Endothelial cell of umbilical vein (primary cell): ENCODE measurements at regions not wholly inside any gene's neighbourhood (a gene's known extent, or its start where the extent isn't known, plus 50 kb on each side); places are given as distances from the start of the nearest gene placed in this dataset.

Source experiments
- BruUV-seq: library from RNA; stranded (reverse); fragments of 400-500 nt; replicated peaks from 2 replicates; lab custom pipeline; 2021; lab: Mats Ljungman, UMichigan
- CTCF ChIA-PET: fragments of 300-600, 350-600 bp; sonication (Branson Sonifier 250); formaldehyde crosslinking; loops from one replicate; lab custom pipeline; 2021; ENCODE audit warnings: antibody characterized with exemption, inconsistent platforms; lab: Charles Lee
- POLR2A ChIA-PET: fragments of 300-600, 350-600 bp; sonication (Branson Sonifier 250); formaldehyde crosslinking; loops from one replicate; lab custom pipeline; 2021; ENCODE audit warnings: antibody characterized with exemption, inconsistent platforms; lab: Charles Lee
- DNase-seq: peaks from one replicate; pipeline ENCODE4 v3.0.0-alpha.2; 2011; ENCODE audit warnings: low read depth, low spot score
- FAIRE-seq: peaks from 2 replicates; lab custom pipeline; 2011; peaks lifted over from hg19 to GRCh38; lab: Jason Lieb, UNC
- H2AFZ ChIP-seq: 2 replicates; pipeline ENCODE4 v1.6.0; 2012; ENCODE audit warnings: low read depth, low read length, control low read depth, inconsistent platforms
- H3K27ac ChIP-seq: 2 replicates; pipeline ENCODE4 v1.5.1; 2011; ENCODE audit warnings: low read depth, mild to moderate bottlenecking, control low read depth, low read length, moderate library complexity; ENCODE audit not compliant: insufficient read depth
- H3K27me3 ChIP-seq, 2 experiments: 2 replicates each; pipeline versions ENCODE4 v1.6.0 to v1.6.1; 2011; ENCODE audit warnings: low read length in 2 of 2, mixed read lengths in 1 of 2; ENCODE audit not compliant: control insufficient read depth in 2 of 2, insufficient read depth in 2 of 2
- H3K36me3 ChIP-seq, 2 experiments: 2 replicates in 1 of 2; 3 replicates in 1 of 2; pipeline ENCODE4 v1.5.1; 2011; ENCODE audit warnings: low read length in 2 of 2, mild to moderate bottlenecking in 1 of 2, moderate library complexity in 1 of 2; ENCODE audit not compliant: control insufficient read depth in 2 of 2, insufficient read depth in 2 of 2; ENCODE audit errors: extremely low read depth in 1 of 2
- H3K4me1 ChIP-seq: 3 replicates; pipeline ENCODE4 v1.5.1; 2011; ENCODE audit warnings: mild to moderate bottlenecking, low read length; ENCODE audit not compliant: control insufficient read depth, insufficient read depth; ENCODE audit errors: extremely low read depth
- H3K4me2 ChIP-seq: 2 replicates; pipeline ENCODE4 v1.6.1; 2011; ENCODE audit warnings: low read length, control low read depth, mixed read lengths; ENCODE audit not compliant: insufficient read depth
- H3K4me3 ChIP-seq, 3 experiments: fragments of 200-600 bp in 1 of 3; sonication (generic), shearing (Covaris generic) in 1 of 3; replicated peaks in 1 of 3; 2 replicates each; pipeline ENCODE4 v1.5.1; 2011 to 2016; ENCODE audit warnings: control low read depth in 3 of 3, low read length in 3 of 3, mild to moderate bottlenecking in 2 of 3, inconsistent platforms in 1 of 3, low read depth in 1 of 3, moderate library complexity in 1 of 3; ENCODE audit not compliant: insufficient read depth in 1 of 3
- H3K79me2 ChIP-seq: 2 replicates; pipeline ENCODE4 v1.6.0; 2012; ENCODE audit warnings: low read length, inconsistent platforms; ENCODE audit not compliant: control insufficient read depth, insufficient read depth
- H3K9ac ChIP-seq: replicated peaks from 2 replicates; pipeline ENCODE3; 2011; ENCODE audit warnings: low read length, control low read depth; ENCODE audit not compliant: insufficient read depth; ENCODE audit errors: extremely low read depth
- H3K9me1 ChIP-seq: replicated peaks from 3 replicates; pipeline ENCODE4 v1.6.0; 2011; ENCODE audit warnings: mild to moderate bottlenecking, low read length; ENCODE audit not compliant: control insufficient read depth, insufficient read depth; ENCODE audit errors: extremely low read depth
- H3K9me3 ChIP-seq: replicated peaks from 2 replicates; pipeline ENCODE4 v1.5.1; 2012; ENCODE audit warnings: low read length, inconsistent platforms; ENCODE audit not compliant: control insufficient read depth, insufficient read depth
- H4K20me1 ChIP-seq: replicated peaks from 2 replicates; pipeline ENCODE3; 2011; ENCODE audit warnings: mild to moderate bottlenecking, low read length; ENCODE audit not compliant: control insufficient read depth, insufficient read depth; ENCODE audit errors: extremely low read depth
- EZH2 ChIP-seq: IDR thresholded peaks from 2 replicates; pipeline ENCODE4 v1.6.1; 2012; ENCODE audit warnings: borderline replicate concordance, low read depth, mild to moderate bottlenecking, moderate library complexity, low read length, inconsistent platforms; ENCODE audit not compliant: severe bottlenecking
- FOS ChIP-seq: IDR thresholded peaks from 2 replicates; pipeline ENCODE4 v1.6.1; 2011; ENCODE audit warnings: mild to moderate bottlenecking, low read length, moderate library complexity, borderline replicate concordance; ENCODE audit not compliant: insufficient read depth
- GATA2 ChIP-seq: IDR thresholded peaks from 2 replicates; pipeline ENCODE4 v1.7.0; 2011; ENCODE audit warnings: low read depth, mild to moderate bottlenecking, moderate library complexity, mixed read lengths, low read length; ENCODE audit not compliant: insufficient read length, insufficient read depth
- JUN ChIP-seq: IDR thresholded peaks from 2 replicates; pipeline ENCODE4 v1.6.1; 2011; ENCODE audit warnings: borderline replicate concordance, low read depth; ENCODE audit not compliant: insufficient read length, insufficient read depth
- MYC ChIP-seq: IDR thresholded peaks from one replicate; pipeline ENCODE4 v1.6.1; 2011; ENCODE audit warnings: mild to moderate bottlenecking, low read depth, low read length
- POLR2A ChIP-seq: IDR thresholded peaks from 2 replicates; pipeline ENCODE4 v1.6.1; 2012; ENCODE audit warnings: low read depth, mild to moderate bottlenecking, control low read depth, low read length
- POLR2AphosphoS5 ChIP-seq: IDR thresholded peaks from 2 replicates; pipeline ENCODE4 v1.6.1; 2012; ENCODE audit warnings: low read depth, mild to moderate bottlenecking, control low read depth, low read length, moderate library complexity; ENCODE audit not compliant: insufficient read depth
- dilution Hi-C: fragments of 300-500 bp; cut with MboI; formaldehyde crosslinking; loops from one replicate; pipeline ENCODE4 v1.15.0; 2019; ENCODE audit warnings: low sequenced_read_pairs; ENCODE audit not compliant: extremely low pct_ligation_motif_present
- intact Hi-C: fragments of 100-400 bp; cut with micrococcal nuclease; formaldehyde crosslinking; loops from one replicate; pipeline ENCODE4 v1.10.0; 2022
- TF ChIP-seq, protein P1 (sequence below), 2 donors: IDR thresholded peaks; 1 replicate in 1 of 2; 2 replicates in 1 of 2; pipeline ENCODE4 v1.5.1; 2011; ENCODE audit warnings: low read length in 2 of 2, mild to moderate bottlenecking in 2 of 2, moderate library complexity in 2 of 2, control low read depth in 1 of 2, inconsistent platforms in 1 of 2, low read depth in 1 of 2; ENCODE audit not compliant: insufficient read depth in 1 of 2; ENCODE audit errors: extremely low read depth in 1 of 2
- TF ChIP-seq, protein P2 (sequence below): IDR thresholded peaks from 2 replicates; pipeline ENCODE4 v1.6.1; 2011; ENCODE audit not compliant: insufficient read depth, insufficient read length

DNA sequence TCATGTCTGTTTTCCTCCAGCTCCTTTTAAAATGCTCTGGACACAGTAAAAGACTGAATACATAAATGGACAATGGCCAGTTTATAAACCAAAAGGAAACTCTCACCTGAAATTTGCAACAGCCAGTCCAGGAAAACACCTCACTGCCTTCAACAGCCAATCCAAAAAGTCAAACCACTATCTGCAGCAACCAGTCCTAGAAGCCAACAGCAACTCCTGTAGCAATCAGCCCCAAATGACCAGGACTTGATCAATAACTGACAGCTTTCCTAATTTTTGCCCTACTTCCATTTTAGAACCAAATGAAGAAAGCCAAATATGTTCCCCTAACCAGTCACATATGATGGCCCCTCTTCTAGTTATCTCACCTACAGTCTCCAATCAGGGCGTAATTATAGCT, 309.5 kb upstream of the CPXCR1 start:
- Histone ChIP-seq H3K79me2 (no peaks in the 10 kb centered on the region), H3K4me2 (no peak overlapping the region), H3K9ac (no peak overlapping the region), H3K9me3 (no peaks in the 10 kb centered on the region), H4K20me1 (no peaks in the 10 kb centered on the region), H3K4me3 (no peak overlapping the region), H3K27me3 (no peaks in the 10 kb centered on the region), H2AFZ (no peak overlapping the region), H3K9me1 (no peaks in the 10 kb centered on the region), H3K36me3 (no peaks in the 10 kb centered on the region), H3K4me1 (no peaks in the 10 kb centered on the region), H3K27ac (no peak overlapping the region)
- POLR2A ChIA-PET = no interaction called here
- DNase-seq (no peak), FAIRE-seq (no peak)
- intact Hi-C loops = no loop called here
- BruUV-seq = no TSS peak
- TF ChIP-seq JUN = no peak
- no peak for TF ChIP-seq EZH2
- no peak for TF ChIP-seq MYC
- no peak for TF ChIP-seq POLR2A
- TF ChIP-seq POLR2AphosphoS5 = no peak
- no peak for TF ChIP-seq FOS
- TF ChIP-seq, protein P1, sequence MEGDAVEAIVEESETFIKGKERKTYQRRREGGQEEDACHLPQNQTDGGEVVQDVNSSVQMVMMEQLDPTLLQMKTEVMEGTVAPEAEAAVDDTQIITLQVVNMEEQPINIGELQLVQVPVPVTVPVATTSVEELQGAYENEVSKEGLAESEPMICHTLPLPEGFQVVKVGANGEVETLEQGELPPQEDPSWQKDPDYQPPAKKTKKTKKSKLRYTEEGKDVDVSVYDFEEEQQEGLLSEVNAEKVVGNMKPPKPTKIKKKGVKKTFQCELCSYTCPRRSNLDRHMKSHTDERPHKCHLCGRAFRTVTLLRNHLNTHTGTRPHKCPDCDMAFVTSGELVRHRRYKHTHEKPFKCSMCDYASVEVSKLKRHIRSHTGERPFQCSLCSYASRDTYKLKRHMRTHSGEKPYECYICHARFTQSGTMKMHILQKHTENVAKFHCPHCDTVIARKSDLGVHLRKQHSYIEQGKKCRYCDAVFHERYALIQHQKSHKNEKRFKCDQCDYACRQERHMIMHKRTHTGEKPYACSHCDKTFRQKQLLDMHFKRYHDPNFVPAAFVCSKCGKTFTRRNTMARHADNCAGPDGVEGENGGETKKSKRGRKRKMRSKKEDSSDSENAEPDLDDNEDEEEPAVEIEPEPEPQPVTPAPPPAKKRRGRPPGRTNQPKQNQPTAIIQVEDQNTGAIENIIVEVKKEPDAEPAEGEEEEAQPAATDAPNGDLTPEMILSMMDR (IDR thresholded peaks at IDR 0.05; ENCODE audit: extremely low read depth in 1 of 2, insufficient read depth in 1 of 2, low read depth in 1 of 2, low read length in 2 of 2) = no peak
- TF ChIP-seq GATA2 = no peak
- TF ChIP-seq, protein P2, sequence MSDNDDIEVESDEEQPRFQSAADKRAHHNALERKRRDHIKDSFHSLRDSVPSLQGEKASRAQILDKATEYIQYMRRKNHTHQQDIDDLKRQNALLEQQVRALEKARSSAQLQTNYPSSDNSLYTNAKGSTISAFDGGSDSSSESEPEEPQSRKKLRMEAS = no peak
- CTCF ChIA-PET = no interaction called here
- dilution Hi-C loops = no loop called here
